Activated CD4-positive, alpha-beta T cell treated with anti-CD3 and anti-CD28 coated beads, Interleukin-10, Interleukin-2, amounts not matched to agents 100 ng/mL and 50 ng/mL, durations not matched to agents 16 hours and 8 hours (primary cell): ENCODE measurements at regions not wholly inside any gene's neighbourhood (a gene's known extent, or its start where the extent isn't known, plus 50 kb on each side); places are given as distances from the start of the nearest gene placed in this dataset.
A peak's percentile ranks its signal among the peaks of the same experiment; 100 is the strongest.

ENCODE experiments used
- DNase-seq: peaks from one replicate; pipeline ENCODE4 v3.0.0-alpha.2; 2020

DNA sequence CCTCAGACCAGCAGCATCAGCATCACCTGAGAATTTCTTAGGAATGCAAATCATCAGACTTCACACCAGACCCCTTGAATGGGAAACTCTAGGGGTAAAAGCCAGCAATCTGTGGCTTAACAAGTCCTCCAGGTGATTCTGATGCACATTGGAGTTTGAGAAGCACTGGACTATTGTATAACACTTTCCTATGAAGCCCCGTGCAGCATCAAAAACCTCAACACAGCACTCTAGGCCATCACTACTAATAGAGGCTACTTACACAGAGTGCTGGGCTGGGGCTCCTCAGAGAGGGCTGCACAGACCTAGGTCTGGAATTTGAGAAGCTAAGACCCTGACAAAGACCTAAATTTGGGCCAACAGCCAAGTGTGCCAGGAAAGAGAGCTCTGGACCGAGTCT lies 95.7 kb upstream of the ARAP3 start:
- no peak for DNase-seq

DNA sequence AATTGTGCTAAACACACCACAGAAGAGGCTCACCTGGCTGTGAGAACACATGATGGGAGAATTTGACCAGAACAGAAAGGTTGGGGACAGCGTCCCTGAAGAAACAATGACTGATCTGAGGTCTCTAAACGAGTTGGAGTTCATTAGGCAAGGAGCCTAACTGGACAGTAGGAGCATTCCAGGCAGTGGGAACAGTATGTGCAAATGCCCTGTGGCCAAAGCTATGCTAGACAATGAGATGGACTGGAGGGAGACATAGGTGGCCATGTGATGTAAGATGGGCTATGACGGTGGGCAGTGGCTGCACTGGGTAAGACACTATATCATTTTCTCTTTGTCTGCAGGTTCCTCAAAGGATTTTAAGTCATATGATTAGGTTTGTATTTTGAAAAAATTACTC lies 95.1 kb upstream of the ARAP3 start:
- no peak for DNase-seq

- DNase-seq, result no peak
Observed at GRCh38 chr5:141773779-141774562, 91.9 kb upstream of the ARAP3 start.

DNA sequence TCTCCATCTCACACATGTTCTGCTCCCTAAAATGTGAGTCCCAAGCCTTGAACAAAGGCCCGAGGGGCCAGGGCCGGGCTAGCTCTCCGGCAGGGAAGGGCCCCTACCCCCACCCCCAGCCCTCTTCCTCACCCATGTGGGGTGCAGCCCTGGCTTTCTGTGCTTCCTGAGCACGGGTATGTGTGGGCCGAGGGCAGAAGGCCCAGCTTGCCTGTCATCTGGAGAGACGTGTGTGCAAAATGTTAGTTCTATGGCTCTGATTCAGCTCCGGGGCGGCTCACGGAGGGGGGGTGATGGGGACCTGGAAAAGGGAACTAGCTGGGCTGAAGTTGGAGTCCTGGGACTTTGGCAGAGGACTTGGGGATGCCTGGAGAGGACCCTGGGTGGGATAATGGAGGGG lies 90.3 kb upstream of the ARAP3 start:
- DNase-seq, result no peak

DNA sequence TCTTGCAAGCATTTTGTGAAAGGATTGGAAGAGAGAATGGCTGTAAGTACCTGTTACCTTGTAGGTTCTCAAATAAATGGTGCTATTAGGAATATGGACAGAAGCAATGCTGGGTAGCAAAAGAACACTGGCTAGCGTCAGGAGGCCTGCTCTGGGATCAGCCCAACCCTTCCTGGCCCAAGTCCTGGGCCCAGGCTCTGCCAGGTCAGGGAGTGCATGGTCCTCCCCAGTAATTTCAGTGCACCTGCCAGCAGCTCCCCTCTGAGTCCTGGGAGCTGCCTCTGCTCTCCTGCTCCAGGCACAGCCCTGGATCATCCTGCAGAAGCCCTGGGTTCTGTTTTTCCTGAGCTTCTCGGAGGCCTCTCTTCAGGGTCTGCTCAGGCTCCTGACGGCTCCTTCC lies 89.5 kb upstream of the ARAP3 start:
- no peak for DNase-seq

DNA sequence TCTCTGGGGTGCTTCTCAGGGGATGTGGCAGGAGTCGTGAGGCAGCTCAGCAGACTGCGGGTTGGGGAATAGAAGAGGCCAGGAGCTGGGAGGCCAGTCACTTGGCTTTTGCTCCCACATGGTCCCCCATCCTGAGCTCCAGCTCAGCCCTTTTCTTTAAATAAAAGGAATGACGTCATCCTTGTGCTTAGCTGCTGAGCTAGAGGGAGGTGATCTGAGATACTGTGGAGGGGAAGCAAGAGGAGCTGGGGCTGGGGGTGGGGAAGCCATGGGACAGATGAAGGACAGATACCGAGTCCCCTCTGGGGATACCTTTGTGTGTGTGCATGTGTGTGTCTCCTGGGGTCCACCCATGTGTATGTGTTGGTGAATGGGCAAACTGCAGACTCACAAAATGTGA lies 89.0 kb upstream of the ARAP3 start:
- DNase-seq, result no peak

- no peak for DNase-seq
Observed at GRCh38 chr5:141769671-141770070, 87.6 kb upstream of the ARAP3 start.

- DNase-seq, result no peak
Observed at GRCh38 chr5:141767671-141768070, 85.6 kb upstream of the ARAP3 start.

- no peak for DNase-seq
Observed at GRCh38 chr5:141765896-141766551, 84.0 kb upstream of the ARAP3 start.

DNA sequence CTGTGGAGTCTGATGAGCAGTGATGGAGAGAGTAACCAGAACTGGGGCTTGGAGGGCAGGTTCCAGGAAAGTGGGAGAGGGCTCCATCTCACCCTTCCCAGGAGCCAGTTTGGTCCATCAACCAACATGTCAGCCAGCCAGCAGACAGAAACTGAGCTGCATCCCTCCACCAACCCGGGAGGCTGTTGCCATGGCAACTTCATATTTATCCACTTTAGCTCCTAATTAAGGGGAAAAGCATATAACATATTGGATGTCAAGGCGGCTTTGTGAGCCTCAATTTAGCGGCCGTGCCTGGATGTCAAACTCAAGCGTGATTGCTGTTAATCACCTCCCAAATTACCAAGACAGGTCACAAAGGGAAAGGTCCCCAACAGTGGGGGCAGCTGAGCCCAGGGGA lies 81.5 kb upstream of the ARAP3 start:
- no peak for DNase-seq

DNA sequence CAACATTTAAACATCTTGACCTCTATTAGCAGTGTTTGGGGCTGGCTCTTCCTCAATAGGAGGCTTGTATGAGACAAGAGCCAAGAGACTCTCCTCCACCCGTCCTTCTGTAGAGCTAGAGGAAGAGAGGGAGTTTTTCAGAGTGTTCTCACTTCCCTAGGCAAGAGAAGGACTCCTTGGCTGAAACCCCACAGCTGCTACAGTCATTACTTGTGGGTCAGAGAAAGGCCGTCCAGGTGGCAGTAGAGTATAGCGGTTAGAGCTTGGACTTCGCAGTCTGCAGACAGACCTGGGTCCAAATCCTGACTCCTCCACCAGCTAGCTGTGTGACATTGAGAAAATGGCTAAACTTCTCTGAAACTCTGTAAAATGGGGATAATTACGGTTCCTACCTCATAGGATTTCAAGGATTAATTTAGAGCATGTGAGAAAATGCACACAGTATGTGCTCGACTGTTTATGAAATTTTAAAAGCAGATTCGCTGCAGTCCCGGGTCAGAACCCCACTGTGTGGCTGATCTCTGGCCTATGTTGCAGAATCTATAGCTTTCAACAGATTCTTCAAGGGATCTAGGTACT lies 80.8 kb upstream of the ARAP3 start:
- DNase-seq, result no peak

GRCh38 chr5:141762316-141762715 lies 80.3 kb upstream of the ARAP3 start:
- DNase-seq, result no peak

GRCh38 chr5:141760753-141761152 lies 78.7 kb upstream of the ARAP3 start:
- DNase-seq, result no peak

GRCh38 chr5:141760193-141760592 lies 78.2 kb upstream of the ARAP3 start:
- no peak for DNase-seq

DNA sequence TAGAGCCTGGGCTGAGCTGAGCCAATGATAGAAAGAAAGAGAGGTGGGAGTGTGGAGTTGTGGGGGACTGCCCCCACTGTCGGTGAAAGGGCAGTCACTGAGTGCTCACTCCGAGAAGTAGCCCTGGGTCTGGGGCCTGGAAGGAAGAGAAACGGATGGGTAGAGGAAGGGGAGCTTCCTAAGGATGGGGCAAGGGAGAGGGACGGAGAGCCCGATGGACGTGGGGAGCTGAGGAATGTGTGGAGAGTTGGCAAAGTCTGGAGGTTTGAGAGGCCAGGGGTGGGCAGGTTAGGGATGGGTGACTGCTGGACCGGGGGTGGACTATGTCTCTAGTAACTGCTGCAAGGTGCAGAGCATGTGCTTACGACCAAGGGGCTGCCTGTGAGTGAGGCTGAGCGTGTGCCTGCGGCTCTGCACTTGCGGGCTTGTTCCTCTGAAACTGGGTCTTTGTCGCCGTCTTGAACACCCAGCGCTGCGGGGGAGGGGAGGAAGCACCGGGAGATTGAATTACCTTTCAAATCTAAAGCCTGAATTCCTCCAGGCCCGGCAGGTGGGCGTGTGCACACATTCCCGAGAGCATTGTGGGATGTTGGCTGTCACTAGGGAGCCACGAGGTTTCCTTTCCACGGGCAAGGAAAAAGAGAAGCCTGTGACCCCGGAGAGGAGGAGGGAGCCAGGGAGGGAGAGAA lies 76.4 kb upstream of the ARAP3 start:
- no peak for DNase-seq

- DNase-seq, result no peak
Observed at GRCh38 chr5:141757402-141757801, 75.4 kb upstream of the ARAP3 start.

DNA sequence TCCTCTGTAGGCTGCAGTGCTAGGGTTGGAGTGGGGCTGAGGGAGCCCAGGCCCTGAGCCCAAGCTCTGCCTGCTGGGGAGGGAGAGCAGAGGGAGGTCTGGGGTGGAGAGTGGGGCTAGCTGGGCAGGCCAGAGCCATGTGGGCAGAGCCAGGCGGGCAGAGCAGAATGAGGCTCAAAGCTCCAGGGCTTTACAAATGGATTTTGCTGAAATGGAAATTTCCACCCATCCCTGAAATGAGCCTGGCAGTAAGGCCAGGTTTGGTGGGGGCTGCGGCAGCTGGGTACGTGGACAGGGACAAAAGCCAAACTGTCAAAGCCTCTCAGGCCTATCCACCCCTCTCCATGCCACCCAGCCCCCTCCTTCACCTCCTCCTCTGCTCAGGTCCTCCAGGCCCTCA lies 74.2 kb upstream of the ARAP3 start:
- DNase-seq, result no peak

GRCh38 chr5:141753971-141754713 lies 72.1 kb upstream of the ARAP3 start:
- peak; percentile 29 for DNase-seq

DNA sequence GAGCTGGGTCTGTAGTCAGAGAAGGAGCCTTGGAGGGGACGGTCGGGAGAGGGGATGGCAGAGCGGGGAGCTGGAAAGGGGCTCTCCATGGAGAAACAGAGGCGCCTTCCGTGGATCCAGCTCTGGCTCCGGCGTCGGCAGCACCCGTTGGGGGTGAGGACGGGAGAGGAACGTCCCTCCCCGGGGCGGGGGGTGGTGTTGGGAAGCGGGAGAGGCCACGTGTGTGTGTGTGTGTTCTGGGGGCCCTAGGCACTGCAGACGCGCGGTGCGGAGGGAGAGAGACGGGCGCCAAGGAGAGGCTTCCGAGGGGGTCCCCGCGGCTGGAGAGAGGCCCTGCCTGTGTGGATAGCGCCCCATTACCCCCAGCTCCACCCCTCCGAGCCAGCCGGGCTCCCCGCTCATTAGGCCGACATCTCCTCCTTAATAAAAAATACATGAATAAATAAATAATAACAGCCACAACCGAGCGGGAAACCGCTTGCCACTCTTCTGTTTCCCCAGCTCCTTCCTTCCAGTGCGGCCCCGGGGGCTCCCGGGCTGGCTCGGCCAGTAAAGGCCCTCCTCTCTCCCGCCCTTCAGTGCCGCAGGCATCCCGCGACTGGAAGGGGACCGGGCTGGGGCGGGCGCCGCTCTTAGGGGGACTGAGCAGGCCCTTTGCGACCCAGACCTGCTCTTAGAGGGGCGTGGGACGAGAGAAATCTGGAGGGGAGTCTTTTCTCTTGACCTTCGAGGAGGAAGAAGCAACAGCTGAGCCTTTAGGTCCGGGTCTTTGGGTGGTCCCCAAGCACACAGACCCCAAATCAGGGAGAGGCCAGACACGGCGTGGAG lies 71.3 kb upstream of the ARAP3 start:
- DNase-seq, result no peak

GRCh38 chr5:141747152-141748141 lies 65.4 kb upstream of the ARAP3 start:
- DNase-seq, result no peak

DNA sequence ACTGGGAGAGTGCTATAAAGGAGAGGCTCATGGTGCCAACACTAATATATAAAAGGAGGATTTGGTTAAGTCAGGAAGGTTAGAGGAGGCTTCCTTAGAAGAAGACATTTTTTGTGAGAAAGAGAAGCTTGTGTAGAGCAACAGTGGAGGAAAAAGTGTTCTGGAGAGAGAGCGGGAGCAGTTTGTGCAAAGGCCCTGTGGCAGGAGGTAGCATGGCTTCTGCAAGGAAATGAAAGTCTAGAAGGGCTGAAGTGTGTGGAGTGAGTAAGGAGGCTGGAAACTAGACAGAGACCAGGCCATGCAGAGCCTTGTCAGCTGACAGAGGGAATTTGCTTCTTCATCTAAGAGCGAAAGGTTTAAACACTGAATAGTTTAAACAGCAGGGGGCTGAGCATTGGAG lies 64.4 kb upstream of the ARAP3 start:
- no peak for DNase-seq
